IPS DF 19.7 (cell line): ENCODE measurements at regions not wholly inside any gene's neighbourhood (a gene's known extent, or its start where the extent isn't known, plus 50 kb on each side); places are given as distances from the start of the nearest gene placed in this dataset.

ENCODE experiments used
- DNase-seq: peaks from one replicate; pipeline ENCODE4 v3.0.0-alpha.2; 2013; ENCODE audit warnings: low read depth, low spot score

DNA sequence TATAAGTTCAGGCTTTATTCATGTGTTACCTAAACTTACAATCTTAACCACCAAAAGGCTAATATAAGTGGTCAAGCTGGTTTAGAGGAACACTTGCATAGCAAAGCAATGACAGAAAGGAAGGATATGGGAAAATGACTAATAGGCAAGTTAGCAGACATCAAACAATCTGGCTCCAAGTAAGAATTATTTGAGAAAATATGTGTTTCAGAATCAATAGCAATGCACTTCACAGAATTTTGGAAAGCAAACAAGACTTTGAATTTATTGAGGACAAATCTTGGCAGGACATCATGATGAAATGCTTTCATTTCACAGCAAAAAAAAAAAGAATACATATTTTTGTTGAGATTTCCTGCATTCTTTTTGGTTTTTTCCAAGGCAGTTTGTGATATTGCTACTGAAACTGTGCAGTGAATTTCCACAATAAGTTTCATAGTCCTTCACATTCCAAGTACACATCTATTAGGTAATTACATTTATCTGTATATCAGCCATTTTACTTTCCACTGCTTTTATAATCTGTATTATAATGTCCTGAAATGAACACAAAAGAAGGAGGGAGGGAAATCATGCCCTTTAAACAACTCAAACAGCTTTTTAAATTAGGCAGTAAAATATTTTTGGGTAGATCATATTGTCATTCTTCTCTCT lies 417.9 kb downstream of the NR2F1-AS1 start:
- DNase-seq: no peak

GRCh38 chr5:93161661-93162654 lies 419.1 kb downstream of the NR2F1-AS1 start:
- no peak for DNase-seq

DNA sequence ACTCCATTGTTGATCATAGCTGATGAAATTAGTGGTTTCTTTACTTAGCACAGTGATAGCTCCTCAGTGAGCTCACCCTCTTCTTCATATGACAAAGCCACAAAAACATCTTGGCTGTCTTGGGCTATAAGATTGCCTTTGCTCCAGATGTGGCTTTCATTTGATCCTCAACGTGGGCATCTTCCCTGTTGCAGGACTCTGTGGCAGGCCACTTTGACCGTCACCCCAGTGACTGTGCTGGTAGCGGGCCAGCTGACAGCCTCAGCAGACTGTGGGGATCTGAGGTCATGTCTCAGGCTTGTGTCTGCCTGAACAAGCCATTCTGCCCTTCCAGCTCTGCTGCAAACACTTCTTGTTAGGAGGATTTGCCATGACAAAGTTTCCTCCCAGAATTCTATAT lies 422.2 kb downstream of the NR2F1-AS1 start:
- no peak for DNase-seq

- no peak for DNase-seq
Measured at GRCh38 chr5:93156566-93156965, 424.5 kb downstream of the NR2F1-AS1 start.

DNA sequence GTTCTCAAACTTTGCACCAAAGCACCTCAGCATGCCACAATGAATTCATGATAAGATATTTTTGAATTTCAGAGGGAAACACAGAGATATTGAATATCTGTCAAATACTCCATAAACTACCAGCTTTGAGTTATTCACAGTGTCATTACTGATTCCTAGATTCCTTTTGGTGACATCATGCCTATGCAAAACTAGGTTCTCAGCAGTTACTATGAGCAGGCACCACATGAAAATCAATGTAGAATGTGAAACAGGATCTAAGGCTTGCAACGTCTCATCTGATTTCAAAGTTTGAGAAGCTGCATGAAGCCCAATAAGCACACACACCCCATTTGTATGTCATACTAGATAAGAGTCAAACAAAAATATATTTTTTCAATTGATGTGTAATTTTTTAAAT lies 426.5 kb downstream of the NR2F1-AS1 start:
- no peak for DNase-seq

DNA sequence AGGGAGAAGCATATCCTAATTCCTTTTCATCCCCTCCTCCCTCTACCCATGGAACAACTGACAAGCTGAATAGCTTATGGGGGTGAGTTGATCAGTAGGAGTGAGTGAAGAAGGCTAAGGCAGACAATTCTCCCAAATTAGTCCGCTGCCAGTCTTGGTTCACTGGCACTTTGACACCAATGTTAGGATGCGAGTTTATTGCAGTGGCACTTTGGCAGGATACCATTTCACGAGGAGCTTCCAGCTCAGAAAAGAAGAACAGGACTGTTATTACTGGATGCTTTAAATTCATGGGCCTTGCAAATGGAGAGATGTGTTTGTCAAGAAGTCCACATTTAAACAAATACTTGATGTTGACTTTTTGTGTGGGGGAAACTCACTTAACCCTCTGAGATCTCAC lies 427.6 kb downstream of the NR2F1-AS1 start:
- DNase-seq: no peak

DNA sequence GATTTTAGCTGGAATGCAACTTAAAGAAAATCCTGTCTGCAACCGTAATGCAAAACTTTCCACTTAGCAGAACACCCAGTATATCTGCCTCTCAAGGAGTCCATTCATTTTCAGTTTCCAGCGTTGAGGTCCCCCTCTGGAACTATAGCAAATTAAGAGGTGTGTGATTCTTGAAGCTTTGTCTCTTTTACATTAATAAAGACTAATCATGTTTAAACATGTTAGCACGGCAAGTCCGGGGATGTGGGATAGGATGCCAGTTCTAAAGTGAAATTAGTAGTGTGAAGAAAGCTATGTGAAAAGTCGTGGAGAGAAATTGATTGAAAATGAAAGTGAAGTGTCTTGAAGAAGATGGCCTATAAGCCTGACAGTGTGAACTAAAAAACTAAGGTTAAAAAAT lies 429.1 kb downstream of the NR2F1-AS1 start:
- no peak for DNase-seq

DNA sequence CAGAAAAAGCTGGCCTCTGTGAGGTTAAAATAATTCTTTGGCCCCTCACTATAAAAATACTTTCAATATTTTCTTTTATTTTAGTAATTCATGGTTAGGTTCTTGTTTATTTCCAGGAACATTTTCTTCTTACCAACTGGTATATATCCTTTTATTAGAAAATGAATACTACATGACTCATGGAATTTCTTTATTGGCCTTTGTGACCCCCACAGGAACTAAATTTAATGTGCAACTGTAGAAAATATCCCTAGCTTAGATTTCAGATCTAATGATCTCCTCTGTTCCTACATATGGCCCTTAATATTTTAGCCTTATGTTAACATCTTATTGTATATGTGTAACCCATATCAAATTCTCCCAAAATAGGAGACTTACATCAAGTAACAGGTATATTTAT lies 429.9 kb downstream of the NR2F1-AS1 start:
- DNase-seq: no peak

GRCh38 chr5:93150311-93151012 lies 430.6 kb downstream of the NR2F1-AS1 start:
- DNase-seq: no peak

DNA sequence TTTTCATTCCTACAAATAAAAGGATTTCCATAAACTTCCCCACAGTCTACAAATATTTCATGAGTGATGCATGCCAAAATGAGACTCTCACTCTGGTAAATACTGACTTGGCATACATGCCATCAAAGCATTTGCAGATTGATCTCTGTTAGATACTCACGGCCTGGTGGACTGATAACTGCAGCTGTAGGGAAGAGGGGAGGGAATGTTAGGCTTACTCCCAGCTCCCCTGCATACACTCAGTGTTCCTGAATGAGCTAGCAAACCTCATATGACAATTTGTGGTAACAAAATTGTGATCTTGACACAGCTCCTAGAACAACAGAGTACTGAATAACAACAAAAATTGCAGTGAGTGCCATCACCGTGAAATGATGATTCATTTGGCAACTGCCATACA lies 435.3 kb downstream of the NR2F1-AS1 start:
- no peak for DNase-seq

GRCh38 chr5:93145019-93145418 lies 436.0 kb downstream of the NR2F1-AS1 start:
- no peak for DNase-seq

- no peak for DNase-seq
Measured at GRCh38 chr5:93141969-93142368, 439.1 kb downstream of the NR2F1-AS1 start.

DNA sequence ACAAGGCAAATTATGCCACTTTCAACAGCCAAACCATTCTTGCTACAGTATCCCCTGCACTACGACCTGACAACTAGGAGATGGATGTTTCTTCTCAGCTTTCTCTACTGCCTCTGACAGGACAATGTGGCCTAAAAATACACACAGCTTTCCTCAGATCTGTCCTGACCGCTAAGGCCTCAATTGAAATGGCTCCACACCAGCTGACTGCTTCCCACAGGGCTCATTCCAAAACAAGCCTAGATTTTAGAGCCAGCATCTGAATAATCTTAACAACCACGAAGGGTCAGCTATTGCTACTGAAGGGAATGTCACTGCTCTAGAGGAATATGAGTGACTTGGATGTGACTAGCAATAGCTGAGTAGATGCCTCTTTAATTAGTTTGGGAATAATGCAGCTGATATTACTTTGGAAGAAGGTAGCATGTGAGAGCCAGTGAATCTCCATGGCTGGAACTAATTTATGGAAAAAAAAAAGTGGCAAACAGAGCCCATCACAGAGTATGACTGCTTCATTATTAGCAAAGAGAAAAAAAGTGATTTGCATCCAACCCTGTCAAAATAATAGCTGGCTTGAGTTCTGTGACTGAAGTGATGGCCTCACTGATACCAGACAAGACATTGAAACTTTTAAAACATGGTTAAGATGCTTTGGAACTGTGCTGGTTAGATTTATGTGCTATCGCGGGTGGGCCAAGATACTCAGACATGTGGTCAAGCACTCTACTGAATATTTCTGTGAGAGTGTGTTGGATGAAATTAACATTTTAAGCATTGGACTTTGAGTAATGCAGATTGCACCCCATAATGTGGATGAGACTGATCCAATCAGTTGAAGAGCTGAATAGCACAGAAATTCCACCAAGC lies 450.2 kb downstream of the NR2F1-AS1 start:
- DNase-seq: no peak

- DNase-seq: no peak
Measured at GRCh38 chr5:93126634-93127033, 454.4 kb downstream of the NR2F1-AS1 start.

- no peak for DNase-seq
Measured at GRCh38 chr5:93123127-93123526, 457.9 kb downstream of the NR2F1-AS1 start.

GRCh38 chr5:93122446-93122845 lies 458.6 kb downstream of the NR2F1-AS1 start:
- DNase-seq: no peak

GRCh38 chr5:93120771-93121170 lies 460.2 kb downstream of the NR2F1-AS1 start:
- no peak for DNase-seq

- DNase-seq: no peak
Measured at GRCh38 chr5:93120051-93120450, 461.0 kb downstream of the NR2F1-AS1 start.

GRCh38 chr5:93117751-93118531 lies 463.1 kb downstream of the NR2F1-AS1 start:
- DNase-seq: no peak

- DNase-seq: no peak
Measured at GRCh38 chr5:93107805-93108520, 473.1 kb downstream of the NR2F1-AS1 start.
